Activated CD4-positive, alpha-beta T cell treated with anti-CD3 and anti-CD28 coated beads, Interleukin-2, amount 50 U/mL, for 16 hours (primary cell): ENCODE measurements at regions not wholly inside any gene's neighbourhood (a gene's known extent, or its start where the extent isn't known, plus 50 kb on each side); places are given as distances from the start of the nearest gene placed in this dataset.

Experiments
- DNase-seq: peaks from one replicate; pipeline ENCODE4 v3.0.0-alpha.2; 2020

DNA sequence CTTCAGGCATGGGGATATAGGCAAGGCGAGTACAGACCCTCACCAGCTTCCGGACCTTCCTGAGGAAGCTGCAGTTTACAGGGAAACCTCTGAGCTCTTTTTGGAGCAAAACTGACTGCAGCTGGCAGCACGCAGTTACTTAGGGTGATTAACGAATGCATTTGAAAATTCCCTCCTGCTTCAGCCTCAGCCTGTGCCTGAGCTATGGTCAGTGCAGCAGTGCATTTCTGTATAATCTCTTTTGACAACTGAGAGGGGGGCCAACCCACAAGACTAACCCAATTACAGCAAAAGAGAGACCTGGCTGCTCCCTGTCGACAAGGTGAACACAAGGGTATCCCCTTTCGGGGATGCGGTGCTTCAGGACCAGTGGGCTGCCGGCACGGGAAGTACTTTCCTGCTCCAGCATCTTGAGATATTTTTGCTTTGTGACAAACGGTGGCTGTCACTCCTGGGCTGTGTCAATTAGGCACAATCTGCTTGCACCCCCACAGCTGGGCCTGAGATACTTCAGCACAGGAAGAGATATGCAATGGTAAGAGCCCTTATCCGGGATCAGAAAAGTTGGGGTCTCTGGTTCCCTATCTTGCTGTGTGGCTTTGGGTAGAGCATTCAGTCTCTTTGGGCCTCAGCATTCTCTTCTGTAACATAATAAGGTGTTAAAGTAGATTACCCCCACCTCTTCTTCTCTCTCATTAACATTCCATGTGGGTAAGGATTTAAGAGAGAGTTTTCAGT is 141.0 kb downstream of the TMEM17 start:
- no peak for DNase-seq

DNA sequence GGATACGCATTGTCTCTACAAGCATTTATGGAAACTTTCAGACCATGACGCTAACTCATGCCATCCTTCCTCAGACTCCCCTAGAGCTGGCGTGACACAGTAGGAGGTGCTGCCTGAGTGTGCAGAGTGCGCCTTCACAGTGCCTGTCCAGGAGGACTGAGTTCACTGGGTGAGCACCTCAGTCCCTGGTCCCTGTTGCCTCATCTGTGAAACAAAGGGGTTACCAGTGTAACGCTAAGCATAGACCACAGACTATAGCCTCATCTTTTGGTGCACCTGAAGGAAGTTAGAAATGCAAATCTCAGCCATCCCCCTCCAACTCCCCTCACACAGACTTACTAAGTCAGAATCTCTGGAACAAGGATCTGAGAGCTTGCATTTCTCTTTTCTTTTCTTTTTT is 142.8 kb downstream of the TMEM17 start:
- no peak for DNase-seq

DNA sequence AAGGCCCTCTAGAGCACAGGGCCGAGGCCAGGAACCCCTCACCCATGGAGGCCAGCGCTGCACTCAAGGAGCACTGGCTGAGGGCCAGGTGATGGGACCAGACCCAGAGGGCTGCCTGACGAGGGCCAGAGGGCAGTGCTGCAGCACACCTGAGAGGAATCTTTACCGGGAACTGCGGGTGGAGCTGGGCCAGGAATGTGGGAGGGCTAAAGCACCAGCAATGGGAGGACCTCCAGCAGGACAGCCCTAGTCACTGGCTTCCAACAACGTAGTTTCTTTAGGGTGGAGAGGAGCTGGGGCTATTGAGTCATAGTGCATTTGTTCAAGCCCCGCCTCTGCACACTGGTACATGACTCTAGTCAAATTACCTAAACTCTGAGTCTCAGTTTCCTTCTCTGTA is 143.4 kb downstream of the TMEM17 start:
- no peak for DNase-seq

DNA sequence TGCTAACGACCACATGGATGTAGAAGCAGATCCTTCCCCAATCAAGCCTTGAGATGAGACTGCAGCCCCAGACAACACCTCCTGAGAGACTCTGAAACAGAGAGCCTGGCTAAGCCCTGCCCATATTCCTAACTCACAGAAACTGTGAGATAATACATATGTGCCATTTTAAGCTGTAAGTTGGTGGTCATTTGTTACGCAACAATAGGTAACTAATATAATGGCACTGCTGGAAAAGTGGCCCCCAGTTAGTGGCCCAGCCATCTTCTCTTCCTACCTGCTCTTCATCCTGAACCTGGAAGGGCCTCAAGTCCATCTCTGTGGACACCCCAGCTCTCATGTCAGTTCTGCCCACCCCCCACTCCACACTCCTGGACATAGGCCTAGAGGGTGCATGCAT is 144.0 kb downstream of the TMEM17 start:
- DNase-seq = no peak

DNA sequence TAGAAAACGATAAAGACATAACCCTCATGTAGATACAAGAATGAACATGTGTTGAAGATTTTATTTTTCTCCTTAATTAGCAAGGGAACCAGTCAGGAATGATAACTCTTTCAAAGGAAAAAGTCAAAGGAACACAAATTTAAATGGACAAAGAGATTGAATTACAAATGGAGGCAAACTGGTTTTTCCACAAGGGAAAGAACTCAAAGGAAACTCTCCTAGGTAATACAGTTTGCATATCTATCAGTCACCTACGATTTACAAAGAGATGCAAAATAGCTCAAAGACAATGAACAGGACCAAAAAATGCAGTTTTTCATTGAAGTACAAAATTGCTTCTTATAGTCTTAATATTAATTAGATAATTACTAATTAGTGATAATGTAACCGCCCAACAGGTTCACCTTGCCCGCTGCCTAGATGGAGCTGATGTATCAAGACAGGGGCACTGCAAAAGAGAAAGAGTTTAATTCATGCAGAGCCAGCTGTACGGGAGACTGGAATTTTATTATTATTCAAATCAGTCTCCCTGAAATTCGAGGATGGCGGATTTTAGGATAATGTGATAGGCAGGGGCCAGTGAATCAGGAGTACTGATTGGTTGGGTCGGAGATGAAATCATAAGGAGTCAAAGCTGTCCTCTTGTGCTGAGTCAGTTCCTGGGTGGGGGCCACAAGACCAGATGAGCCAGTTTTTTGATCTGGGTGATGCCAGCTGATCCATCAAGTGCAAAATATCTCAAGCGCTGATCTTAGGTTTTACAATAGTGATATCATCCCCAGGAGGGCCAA is 151.0 kb downstream of the TMEM17 start:
- no peak for DNase-seq

DNA sequence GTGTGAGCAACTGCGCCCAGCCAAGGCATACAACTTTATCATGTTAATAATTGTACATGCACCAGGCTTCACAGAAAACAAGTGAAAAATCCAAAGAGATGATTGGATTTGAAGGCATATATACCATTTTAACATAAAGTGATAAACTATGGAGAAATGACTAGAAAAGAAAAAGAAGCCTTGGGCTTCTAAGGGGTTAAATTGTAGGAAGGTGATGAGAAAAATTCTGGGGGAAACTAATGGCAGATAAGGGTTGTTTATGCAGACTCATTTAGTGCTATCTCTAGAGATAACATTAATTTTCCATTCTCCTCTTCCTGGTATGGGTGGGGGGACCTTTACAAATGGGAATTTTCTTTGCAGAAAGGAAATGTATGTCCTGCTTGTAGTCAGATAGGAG is 154.0 kb downstream of the TMEM17 start:
- DNase-seq = no peak

DNA sequence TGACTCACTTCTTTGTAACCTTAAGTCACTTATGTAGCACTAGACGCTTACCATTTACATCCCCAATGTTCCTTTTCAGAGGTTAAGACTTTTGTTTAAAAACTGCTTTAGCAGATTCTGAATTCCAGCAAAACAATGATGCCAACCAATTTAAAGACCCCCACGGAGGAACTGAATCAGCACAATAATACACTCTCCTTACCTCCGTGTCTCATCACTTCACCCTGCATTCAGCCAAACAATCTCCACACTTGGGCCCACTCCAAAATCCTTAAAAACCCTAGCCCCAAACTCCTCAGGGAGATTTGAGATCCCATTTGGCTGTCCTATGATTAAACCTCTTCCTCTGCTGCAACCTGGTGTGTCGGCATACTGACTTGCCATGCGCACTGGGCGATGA is 153.9 kb downstream of the B3GNT2 start:
- DNase-seq = no peak

DNA sequence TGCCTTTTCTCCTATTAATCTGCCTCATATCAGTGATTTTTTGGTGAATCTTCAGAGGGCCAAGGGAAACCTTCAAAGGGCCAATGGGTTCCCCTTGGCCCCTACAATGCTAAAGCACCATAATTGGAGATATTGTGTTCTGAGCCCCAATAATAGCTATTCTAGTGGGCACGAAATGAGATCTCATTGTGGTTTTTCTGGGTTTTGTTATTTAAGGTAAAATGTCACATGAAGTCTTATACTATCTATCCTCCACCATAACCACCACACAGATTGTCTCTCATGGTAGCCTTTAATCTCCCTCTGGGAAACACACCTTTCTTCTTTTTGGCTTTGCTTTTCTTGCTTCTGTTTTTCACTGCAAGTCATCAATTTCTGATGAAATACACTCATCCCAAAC is 152.8 kb downstream of the B3GNT2 start:
- DNase-seq = no peak

DNA sequence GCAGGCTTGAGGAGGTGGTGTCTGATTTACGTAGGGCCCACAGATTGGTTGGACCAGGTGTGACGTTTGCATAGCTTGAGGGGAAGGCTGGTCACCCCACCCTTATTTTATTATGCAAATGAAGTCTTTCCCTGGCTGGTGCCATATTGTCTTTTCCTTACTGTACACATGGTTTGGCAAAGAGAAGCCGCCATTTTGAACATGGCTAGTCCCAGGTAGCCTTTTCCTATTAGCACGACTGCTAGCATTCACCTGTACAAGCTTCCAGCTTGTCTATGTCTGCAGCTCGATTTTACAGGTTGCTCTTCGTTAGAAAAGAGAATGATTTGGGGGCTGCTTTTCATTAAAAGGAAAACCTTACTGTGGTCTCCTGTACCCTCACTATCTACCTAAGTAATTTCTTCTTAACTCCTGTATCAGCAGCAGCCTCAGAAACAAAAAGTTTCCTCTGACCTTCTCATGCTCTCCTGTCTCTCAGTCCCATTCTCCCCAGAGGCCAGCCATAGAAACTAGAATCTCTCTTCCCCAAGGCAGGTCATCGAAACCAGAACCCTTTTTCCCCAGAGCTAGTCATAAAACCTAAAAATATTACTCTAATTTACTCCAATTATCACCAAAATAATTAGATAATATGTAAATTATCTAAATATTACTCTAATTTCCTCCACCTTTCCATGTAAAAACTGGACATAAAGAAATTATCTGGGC is 151.8 kb downstream of the B3GNT2 start:
- DNase-seq = no peak

DNA sequence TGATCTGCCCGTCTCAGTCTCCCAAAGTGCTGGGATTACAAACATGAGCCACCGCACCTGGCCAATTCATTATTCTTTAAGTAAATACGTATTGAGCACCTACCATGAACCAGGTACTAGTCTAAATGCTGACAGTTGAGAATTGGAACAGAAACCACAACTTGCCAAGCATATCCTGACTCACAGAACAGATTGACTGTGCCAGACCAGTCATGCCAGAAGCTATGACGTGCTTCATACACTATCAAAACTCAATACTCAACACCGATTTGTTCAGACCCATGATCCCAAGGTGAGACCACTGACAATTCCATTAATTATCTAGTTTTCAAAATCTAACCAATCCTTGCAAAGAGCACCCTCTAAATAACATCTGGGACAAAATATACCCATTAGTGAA is 148.6 kb downstream of the B3GNT2 start:
- peak; percentile 23 for DNase-seq

DNA sequence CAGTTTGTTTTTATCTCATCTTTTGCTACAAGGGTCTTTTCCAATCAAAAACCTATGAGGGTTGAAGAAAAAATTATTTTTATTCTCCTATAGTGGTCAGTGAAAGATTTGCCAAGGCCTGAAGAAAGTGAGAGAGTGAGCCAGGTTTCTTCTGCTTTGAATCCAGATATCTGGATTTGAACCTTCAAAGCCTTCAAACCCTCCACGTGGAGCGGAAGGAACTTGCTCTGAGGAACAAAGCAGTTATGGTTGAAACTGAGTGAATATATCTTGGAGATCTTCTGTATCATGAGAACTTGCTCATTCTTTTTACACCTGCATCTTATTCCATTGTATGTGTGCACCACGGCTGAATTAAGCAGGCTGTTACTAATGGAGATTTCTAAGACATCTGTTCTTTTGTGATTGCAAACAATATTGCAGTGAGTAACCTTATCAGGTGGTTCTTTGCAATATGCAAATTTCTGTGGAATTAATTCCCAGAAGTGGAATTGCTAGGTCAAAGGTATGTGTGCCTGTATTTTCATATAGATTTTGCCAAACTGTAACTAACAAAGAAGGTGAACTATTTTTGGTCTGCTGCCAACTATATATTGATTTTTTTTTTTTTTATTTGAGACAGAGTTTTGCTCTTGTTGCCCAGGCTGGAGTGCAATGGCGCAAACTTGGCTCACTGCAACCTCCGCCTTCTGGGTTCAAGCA is 147.9 kb downstream of the B3GNT2 start:
- no peak for DNase-seq

DNA sequence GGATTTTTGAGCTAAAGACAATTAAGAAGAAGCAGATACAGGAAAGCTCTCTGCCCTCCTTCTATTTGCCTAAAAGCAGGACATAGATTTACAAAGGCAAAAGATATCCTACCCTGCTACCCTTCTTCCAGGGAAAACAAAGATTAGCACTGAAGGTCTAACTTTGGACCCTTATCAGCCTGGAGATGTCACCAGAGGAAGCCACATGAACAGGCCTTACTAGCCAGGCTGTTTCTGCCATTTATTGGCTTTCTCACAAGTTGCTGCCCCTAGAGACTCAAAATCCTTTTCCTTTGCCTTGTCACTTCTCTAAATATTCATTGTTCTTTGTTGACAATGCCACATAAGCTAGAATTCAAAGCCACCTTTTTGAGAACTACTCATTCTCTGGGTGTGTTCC is 147.3 kb downstream of the B3GNT2 start:
- DNase-seq = no peak

DNA sequence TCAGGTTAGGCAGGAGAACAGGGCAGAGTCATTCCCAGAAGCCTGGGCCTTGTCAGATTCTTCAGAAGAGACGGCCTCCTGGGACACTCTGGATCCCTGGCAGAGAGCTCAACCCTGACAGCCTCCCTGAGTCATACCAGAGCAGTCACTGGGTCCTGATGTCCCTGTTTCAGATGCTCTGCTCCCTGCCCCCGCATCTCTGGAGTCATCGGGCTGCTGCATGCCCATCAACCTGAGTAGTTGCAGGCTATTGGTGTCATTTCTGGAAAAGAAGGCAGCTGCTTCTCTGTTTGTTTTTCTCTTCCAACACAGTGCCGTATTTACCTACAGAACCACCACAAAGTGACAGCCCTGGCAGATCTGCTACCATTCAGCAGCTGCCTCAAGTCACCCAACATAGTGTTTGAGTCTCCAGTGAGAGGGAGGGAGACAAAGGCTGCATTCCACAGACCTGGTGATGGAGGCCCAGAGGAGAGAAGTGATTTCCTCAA is 145.1 kb downstream of the B3GNT2 start:
- DNase-seq = peak; percentile 10

DNA sequence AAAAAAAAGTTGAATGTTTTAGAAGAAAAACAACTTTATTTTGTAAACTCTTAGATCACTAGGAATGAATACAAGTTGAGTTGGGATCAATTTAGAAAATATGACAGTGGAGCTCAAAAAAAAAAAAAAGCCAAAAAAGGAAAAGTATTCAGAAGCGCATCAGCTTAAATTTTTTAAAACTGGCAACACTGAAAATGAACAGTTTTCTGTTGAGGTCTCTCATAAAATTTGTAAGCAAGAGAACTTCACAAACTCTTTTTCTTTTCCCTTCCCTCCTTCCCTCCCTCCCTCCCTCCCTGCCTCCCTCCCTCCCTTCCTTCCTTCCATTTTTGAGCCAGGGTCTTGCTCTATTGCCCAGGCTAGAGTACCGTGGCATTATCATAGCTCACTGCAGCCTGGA is 143.9 kb downstream of the B3GNT2 start:
- no peak for DNase-seq

DNA sequence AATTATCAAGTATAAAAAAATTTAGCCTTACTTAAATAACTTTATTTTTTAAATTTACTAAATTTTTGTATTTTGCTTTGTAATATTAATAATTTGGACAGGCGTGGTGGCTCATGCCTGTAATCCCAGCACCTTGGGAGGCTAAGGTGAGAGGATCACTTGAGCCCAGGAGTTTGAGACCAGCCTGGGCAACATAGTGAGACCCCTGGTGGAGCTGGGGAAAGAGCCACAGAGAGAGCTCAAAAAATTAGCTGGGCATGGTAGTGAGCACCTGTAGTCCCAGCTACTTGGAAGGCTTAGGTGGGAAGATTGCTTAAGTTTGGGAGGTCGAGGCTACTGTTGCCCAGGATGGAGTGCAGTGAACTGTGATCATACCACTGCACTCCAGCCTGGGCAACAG is 143.5 kb downstream of the B3GNT2 start:
- DNase-seq = no peak

DNA sequence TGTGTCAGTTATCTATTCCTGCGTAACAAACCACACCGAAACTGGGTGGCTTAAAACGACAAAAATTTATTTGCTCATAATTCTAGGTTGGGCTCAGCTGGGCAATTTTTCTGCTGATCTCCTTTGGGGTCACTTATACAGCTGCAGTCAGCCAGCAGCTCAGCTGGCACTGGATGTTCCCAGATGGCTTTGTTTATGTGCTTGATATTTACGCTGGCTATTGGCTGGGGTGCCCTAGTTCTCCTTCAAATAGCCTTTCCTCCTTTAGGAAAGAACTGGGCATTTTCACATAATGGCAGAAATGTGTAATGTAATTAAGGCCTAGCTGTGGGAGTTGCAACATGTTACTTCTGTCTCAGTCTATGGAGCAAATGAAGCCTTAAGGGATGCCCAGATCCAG is 142.2 kb downstream of the B3GNT2 start:
- no peak for DNase-seq

DNA sequence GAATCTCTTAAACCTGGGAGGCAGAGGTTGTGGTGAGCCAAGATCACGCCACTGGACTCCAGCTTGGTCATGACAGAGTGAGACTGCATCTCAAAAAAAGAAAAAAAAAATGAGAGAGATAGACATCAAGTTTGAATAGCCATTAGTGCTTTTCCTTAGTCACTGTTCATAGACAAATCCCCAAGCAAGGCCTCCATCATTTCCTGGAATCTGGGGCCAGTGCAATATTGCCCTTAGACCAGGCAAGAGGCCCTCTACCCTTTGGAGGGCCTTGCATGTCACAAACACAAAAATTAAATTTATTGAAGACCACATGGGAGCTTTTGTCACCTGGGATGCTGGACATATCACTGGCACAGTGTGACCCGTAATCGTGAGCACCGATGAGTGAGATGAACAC is 141.5 kb downstream of the B3GNT2 start:
- no peak for DNase-seq

DNA sequence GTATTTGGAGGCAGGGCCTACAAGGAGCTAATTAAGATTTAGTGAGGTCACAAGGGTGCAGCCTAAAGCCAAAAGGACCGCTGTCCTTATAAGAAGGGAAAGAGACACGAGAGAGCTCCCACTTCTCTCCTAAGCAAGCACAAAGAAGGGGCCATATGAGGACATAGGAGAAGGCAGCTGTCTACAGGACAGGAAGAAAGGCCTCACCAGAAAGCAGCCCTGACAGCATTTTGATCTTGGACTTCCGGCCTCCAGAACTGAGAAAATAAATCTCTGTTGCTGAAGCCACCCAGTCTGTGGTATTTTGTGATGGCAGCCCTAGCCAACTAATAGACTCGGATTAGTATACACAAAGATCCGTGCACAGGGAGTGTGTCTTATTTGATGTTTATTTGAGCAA is 139.7 kb downstream of the B3GNT2 start:
- no peak for DNase-seq

DNA sequence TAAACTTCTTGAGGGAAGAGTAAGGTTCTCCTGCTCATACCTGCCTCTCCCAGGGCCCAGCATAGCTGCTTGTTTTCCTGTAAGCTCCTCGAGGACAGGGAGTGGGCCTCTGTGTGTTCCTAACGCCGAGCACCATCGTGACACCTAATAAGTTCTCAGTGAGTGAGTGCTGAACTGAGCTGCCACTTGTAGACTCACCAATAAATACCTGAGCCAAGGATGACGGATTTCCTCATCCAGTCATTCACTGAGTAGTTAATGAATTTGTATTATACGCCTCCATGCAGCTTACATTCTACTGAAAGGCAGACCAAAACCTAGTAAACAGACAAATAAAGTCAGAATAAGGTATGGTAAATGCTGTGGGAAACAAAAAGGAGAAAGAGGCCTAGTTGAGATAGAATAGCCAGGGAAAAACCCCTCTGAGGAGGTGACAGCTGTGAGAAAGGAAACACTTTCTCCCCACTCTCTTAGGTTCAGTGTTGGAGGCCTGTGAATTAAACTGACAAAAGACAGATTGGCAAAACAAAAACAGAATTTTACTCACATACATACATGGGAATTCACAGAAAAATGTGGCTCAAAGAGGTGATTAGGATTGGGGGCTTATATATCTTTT is 138.6 kb downstream of the B3GNT2 start:
- DNase-seq = no peak

DNA sequence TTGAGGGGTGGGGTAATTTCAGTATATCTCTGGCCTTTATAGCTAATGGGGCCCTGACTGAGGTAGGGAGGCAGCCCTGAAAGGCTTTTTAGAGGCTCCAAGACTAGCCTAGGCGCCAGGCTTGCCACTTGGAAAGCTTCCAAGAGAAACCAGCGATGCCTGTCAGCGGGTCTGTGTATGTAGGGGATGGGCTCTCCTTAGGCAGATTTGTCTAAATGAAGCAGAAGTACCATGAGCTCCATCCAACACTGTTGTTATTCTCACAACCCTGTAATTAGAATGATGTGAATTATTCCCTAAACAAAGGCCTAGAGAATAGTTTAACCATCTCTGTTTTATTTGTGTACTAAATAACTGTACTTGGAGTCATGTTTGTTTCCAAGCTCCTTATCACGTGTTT is 138.1 kb downstream of the B3GNT2 start:
- DNase-seq = no peak

DNA sequence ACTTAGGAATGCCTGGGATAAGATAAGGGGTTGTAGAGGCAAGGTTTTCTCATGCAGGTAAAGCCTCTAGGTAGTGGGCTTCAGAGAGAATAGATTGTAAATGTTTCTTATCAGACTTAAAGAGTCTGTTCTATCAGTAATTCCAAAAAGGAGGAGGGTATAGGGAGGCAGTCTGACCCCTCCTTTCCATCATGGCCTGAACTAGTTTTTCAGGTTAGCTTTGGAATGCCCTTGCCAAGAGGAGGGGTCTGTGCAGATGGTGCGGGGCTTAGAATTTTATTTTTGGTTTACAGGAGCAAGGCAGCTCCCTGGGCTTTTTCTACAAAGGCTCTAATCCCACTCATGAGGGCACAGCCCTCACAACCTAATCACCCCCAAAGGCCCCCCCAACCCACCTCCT is 135.0 kb downstream of the B3GNT2 start:
- DNase-seq = no peak

DNA sequence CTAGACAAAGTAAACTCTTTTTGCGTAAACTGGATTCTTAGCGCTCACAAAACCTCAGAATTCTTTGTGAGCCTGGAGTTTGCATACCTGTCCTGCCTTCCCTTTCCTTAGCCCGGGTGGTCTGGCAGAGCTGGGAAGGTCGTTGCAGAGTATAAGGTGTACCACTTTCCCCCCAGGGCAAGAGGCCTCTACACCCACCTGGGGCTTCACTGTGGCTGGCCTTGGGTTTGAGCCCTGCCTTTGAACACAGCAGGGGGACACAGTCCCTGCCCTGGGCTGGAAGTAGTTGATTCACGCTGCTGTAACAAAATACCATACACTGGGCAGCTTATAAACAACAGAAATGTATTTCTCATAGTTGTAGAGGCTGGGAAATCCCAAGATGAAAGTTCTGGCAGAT is 133.9 kb downstream of the B3GNT2 start:
- DNase-seq = no peak

DNA sequence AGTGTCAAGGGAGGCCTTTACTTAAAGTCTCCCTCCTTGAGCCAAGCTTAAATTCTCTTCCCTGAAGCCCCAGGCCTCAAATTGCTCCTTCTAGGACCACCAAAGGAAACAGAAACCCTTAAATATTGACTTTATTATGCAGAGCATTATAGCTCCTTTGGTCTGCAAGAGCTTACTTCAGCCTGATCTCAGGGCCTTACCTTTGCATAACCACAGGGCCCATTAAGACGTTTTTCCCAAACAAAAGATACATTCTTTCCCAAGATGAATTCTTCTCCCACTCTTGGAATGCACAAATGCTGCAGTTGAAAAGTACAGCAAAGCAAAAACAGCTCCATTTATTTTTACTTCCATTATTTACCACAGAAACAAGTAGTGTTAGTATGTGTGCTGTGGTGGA is 130.8 kb downstream of the B3GNT2 start:
- DNase-seq = no peak
